ENCODE measurements at regions not wholly inside any gene's neighbourhood (a gene's known extent, or its start where the extent isn't known, plus 50 kb on each side); places are given as distances from the start of the nearest gene placed in this dataset.

GRCh38 chr10:124235232-124235631, 141.8 kb upstream of the CHST15 start:
- ChIA-PET CTCF (no interaction called here), POLR2A (no interaction called here), RAD21 (ENCODE audit: low non-redundant PET in 1 of 2, low total read pairs in 2 of 2, uncharacterized antibody in 2 of 2, unreplicated experiment in 2 of 2) (no interaction called here)
- H3K27me3 ChIP-seq (ENCODE audit: insufficient read depth, low read length): no peaks in the 10 kb centered on the region
- H3K9me2 ChIP-seq (ENCODE audit: insufficient read depth): no peaks in the 10 kb centered on the region
- no peak overlapping the region for H3K4me2 ChIP-seq (ENCODE audit: low read length)
- H3K27ac ChIP-seq (ENCODE audit: low read depth, low read length): no peak overlapping the region
- no peaks in the 10 kb centered on the region for H3K36me3 ChIP-seq (ENCODE audit: control insufficient read depth in 1 of 2, insufficient read depth in 2 of 2, low read length in 2 of 2)
- peaks cover 0 to 10% of the 10 kb centered on the region in 2 experiments; a peak in 2 of 4 replicates for H3K4me1 ChIP-seq (ENCODE audit: control insufficient read depth in 1 of 2, insufficient read depth in 2 of 2, low read length in 2 of 2)
- H4K20me1 ChIP-seq (ENCODE audit: insufficient read depth): no peaks in the 10 kb centered on the region
- no peaks in the 10 kb centered on the region for H3K79me2 ChIP-seq (ENCODE audit: insufficient read depth, low read length)
- no peak for TF ChIP-seq CEBPB (IDR thresholded peaks at IDR 0.05; ENCODE audit: low read depth)
- no peak for ATAC-seq
- no peak overlapping the region for H2AFZ ChIP-seq (ENCODE audit: low read depth, low read length, poor library complexity, severe bottlenecking)
- peaks cover 0 to 8% of the 10 kb centered on the region in 2 experiments; a peak in 1 of 4 replicates for H3K9me3 ChIP-seq (ENCODE audit: control insufficient read depth in 1 of 2, insufficient read depth in 1 of 2, low read depth in 1 of 2, low read length in 2 of 2)
- DNase-seq (ENCODE audit: low read depth, low spot score): no peak
- intact Hi-C loops (cut with micrococcal nuclease): no loop called here
- BruUV-seq (replicated peaks): no TSS peak
- no peak overlapping the region for H3K9ac ChIP-seq (ENCODE audit: low read length)
- no peak overlapping the region for H3K4me3 ChIP-seq (replicated peaks in 1 of 2; ENCODE audit: low read depth in 1 of 2, low read length in 2 of 2)

- H3K9ac ChIP-seq (ENCODE audit: low read length): no peak overlapping the region
- no peak overlapping the region for H3K4me3 ChIP-seq (replicated peaks in 1 of 2; ENCODE audit: low read depth in 1 of 2, low read length in 2 of 2)
- POLR2A ChIA-PET: no interaction called here
- H3K36me3 ChIP-seq (ENCODE audit: control insufficient read depth in 1 of 2, insufficient read depth in 2 of 2, low read length in 2 of 2): no peaks in the 10 kb centered on the region
- no peaks in the 10 kb centered on the region for H4K20me1 ChIP-seq (ENCODE audit: insufficient read depth)
- H3K27ac ChIP-seq (ENCODE audit: low read depth, low read length): no peak overlapping the region
- ATAC-seq (no peak), DNase-seq (ENCODE audit: low read depth, low spot score) (no peak)
- H3K9me3 ChIP-seq (ENCODE audit: control insufficient read depth in 1 of 2, insufficient read depth in 1 of 2, low read depth in 1 of 2, low read length in 2 of 2): peaks cover 4 to 24% of the 10 kb centered on the region in 2 experiments; a peak in 2 of 4 replicates
- intact Hi-C loops (cut with micrococcal nuclease): no loop called here
- CTCF ChIA-PET: no interaction called here
- H3K9me2 ChIP-seq (ENCODE audit: insufficient read depth): no peaks in the 10 kb centered on the region
- no peaks in the 10 kb centered on the region for H3K27me3 ChIP-seq (ENCODE audit: insufficient read depth, low read length)
- BruUV-seq (replicated peaks): no TSS peak
- RAD21 ChIA-PET (ENCODE audit: low non-redundant PET in 1 of 2, low total read pairs in 2 of 2, uncharacterized antibody in 2 of 2, unreplicated experiment in 2 of 2): no interaction called here
- H3K79me2 ChIP-seq (ENCODE audit: insufficient read depth, low read length): no peaks in the 10 kb centered on the region
- H3K4me1 ChIP-seq (ENCODE audit: control insufficient read depth in 1 of 2, insufficient read depth in 2 of 2, low read length in 2 of 2): peaks cover 0 to 5% of the 10 kb centered on the region in 2 experiments; a peak in 2 of 4 replicates
- no peak overlapping the region for H2AFZ ChIP-seq (ENCODE audit: low read depth, low read length, poor library complexity, severe bottlenecking)
- H3K4me2 ChIP-seq (ENCODE audit: low read length): no peak overlapping the region
- no peak for TF ChIP-seq SRF (IDR thresholded peaks at IDR 0.05; ENCODE audit: low read depth)
- TF ChIP-seq POLR2AphosphoS5 (IDR thresholded peaks at IDR 0.05; ENCODE audit: low read depth, low read length): no peak
- TF ChIP-seq, protein P1, sequence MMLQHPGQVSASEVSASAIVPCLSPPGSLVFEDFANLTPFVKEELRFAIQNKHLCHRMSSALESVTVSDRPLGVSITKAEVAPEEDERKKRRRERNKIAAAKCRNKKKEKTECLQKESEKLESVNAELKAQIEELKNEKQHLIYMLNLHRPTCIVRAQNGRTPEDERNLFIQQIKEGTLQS (IDR thresholded peaks at IDR 0.05): no peak
- TF ChIP-seq, protein P2, sequence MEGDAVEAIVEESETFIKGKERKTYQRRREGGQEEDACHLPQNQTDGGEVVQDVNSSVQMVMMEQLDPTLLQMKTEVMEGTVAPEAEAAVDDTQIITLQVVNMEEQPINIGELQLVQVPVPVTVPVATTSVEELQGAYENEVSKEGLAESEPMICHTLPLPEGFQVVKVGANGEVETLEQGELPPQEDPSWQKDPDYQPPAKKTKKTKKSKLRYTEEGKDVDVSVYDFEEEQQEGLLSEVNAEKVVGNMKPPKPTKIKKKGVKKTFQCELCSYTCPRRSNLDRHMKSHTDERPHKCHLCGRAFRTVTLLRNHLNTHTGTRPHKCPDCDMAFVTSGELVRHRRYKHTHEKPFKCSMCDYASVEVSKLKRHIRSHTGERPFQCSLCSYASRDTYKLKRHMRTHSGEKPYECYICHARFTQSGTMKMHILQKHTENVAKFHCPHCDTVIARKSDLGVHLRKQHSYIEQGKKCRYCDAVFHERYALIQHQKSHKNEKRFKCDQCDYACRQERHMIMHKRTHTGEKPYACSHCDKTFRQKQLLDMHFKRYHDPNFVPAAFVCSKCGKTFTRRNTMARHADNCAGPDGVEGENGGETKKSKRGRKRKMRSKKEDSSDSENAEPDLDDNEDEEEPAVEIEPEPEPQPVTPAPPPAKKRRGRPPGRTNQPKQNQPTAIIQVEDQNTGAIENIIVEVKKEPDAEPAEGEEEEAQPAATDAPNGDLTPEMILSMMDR (IDR thresholded peaks at IDR 0.05 in 2 of 3, conservative IDR thresholded peaks at IDR 0.05 in 1 of 3; ENCODE audit: borderline replicate concordance in 1 of 3, insufficient read depth in 1 of 3, low read depth in 2 of 3, low read length in 2 of 3): no peak
- TF ChIP-seq REST (IDR thresholded peaks at IDR 0.05; ENCODE audit: low read depth): no peak
- no peak for TF ChIP-seq ELF1 (IDR thresholded peaks at IDR 0.05; ENCODE audit: borderline replicate concordance, low read depth)
- TF ChIP-seq ZFX (IDR thresholded peaks at IDR 0.05): no peak
- TF ChIP-seq, protein P3, sequence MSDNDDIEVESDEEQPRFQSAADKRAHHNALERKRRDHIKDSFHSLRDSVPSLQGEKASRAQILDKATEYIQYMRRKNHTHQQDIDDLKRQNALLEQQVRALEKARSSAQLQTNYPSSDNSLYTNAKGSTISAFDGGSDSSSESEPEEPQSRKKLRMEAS (IDR thresholded peaks at IDR 0.05): no peak
- TF ChIP-seq YY1 (IDR thresholded peaks at IDR 0.05; ENCODE audit: extremely low read depth, insufficient replicate concordance, low read depth, low read length): no peak
- no peak for TF ChIP-seq POLR2A (IDR thresholded peaks at IDR 0.05; ENCODE audit: borderline replicate concordance, extremely low read depth, insufficient read depth, insufficient read length)
- TF ChIP-seq CEBPB (IDR thresholded peaks at IDR 0.05; ENCODE audit: low read depth): no peak
- TF ChIP-seq CBX3 (IDR thresholded peaks at IDR 0.05; ENCODE audit: low read depth): no peak
- TF ChIP-seq TCF7L2 (IDR thresholded peaks at IDR 0.05; ENCODE audit: borderline replicate concordance, extremely low read depth, insufficient read depth, insufficient read length): no peak
These were observed 140.2 kb upstream of the CHST15 start for GRCh38 chr10:124233546-124234138.
